Suprapubic skin (tissue), 4 donors: ENCODE measurements at regions not wholly inside any gene's neighbourhood (a gene's known extent, or its start where the extent isn't known, plus 50 kb on each side); places are given as distances from the start of the nearest gene placed in this dataset.
"Not testable (repeated sequence)": the region's sequence is repeated elsewhere in the genome, so short reads cannot be mapped to it uniquely, and the experiment has no call there.

ENCODE experiments used
- DNase-seq, 2 donors: peaks; one replicate each; pipeline ENCODE4 v3.0.0-alpha.2; 2019; ENCODE audit warnings: low spot score in 2 of 2
- H3K27ac ChIP-seq: fragments of 200-600 bp; sonication (generic); one replicate; pipeline ENCODE4 v1.5.1; 2019
- H3K27me3 ChIP-seq: fragments of 200-600 bp; sonication (generic); one replicate; pipeline ENCODE4 v1.5.1; 2019
- H3K36me3 ChIP-seq: fragments of 200-600 bp; sonication (generic); one replicate; pipeline ENCODE4 v1.5.1; 2019
- H3K4me1 ChIP-seq: fragments of 200-600 bp; sonication (generic); one replicate; pipeline ENCODE4 v1.5.1; 2019
- H3K4me3 ChIP-seq: fragments of 200-600 bp; sonication (generic); one replicate; pipeline ENCODE4 v1.5.1; 2019; ENCODE audit warnings: mild to moderate bottlenecking
- H3K9me3 ChIP-seq: fragments of 200-600 bp; sonication (generic); one replicate; pipeline ENCODE4 v1.5.1; 2019
- EP300 ChIP-seq: sonication (generic); formaldehyde crosslinking; IDR thresholded peaks from one replicate; pipeline ENCODE4 v1.6.1; 2017; ENCODE audit warnings: antibody characterized with exemption
- POLR2A ChIP-seq, 2 donors: fragments of 450-650 bp; IDR thresholded peaks; one replicate each; pipeline ENCODE4 v1.6.1; 2017; ENCODE audit warnings: antibody characterized with exemption in 2 of 2, mild to moderate bottlenecking in 2 of 2, moderate library complexity in 2 of 2
- POLR2AphosphoS5 ChIP-seq, 3 donors: sonication (generic); formaldehyde crosslinking; IDR thresholded peaks; one replicate each; pipeline ENCODE4 v1.6.1; 2017; ENCODE audit warnings: antibody characterized with exemption in 3 of 3
- WGBS: methylation state at CpG from one replicate; pipeline ENCODE4 v1.1.5; 2018; 5-methylcytosine and 5-hydroxymethylcytosine counted together
- TF ChIP-seq, protein P1 (sequence below), 2 donors: fragments of 200-600 bp in 1 of 2; fragments of 450-650 bp in 1 of 2; sonication (generic) in 1 of 2; IDR thresholded peaks; one replicate each; pipeline ENCODE4 v1.5.1; 2016 to 2019; ENCODE audit warnings: antibody characterized with exemption in 2 of 2, mild to moderate bottlenecking in 1 of 2, moderate library complexity in 1 of 2

DNA sequence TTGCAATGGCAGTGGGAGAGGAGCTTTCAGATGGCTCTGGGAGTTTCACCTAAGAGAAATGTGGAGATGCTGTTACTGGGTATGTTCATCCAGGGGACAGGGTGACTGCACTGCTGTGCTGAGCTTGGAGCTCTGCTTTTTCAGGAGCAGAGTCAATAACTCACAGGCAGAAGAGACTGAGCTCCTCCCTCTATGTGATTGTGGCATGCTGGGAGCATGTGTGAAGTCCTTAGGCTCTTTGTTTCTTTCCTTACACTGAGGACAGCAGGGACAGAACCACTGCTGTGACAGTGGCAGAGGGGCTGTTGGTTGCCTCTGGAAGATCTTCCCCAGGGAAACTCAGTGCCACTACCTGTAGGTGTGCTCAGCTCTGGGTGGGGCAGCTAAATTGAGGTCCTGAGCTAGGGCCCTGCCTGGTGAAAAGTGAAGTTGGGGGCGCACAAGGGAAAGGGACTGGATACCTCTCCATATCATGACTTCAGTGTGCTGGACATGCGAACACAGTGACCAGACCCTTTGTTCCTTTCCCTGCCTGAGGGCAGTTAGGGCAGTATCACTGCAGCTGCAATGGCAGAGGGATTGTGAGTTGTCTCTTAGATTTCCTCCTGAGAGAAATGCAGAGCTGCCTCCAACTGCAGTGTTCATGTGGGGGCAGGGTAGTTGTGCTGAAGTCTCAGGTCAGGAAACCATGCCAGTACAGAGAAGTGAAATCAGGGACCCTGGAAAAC lies 156.7 kb downstream of the TENT5D start:
- peak in 1 of 2 donors; percentile 40 for DNase-seq
- Histone ChIP-seq H3K4me1 (no peaks in the 10 kb centered on the region), H3K9me3 (no peaks in the 10 kb centered on the region), H3K27me3 (no peaks in the 10 kb centered on the region), H3K36me3 (no peaks in the 10 kb centered on the region), H3K27ac (no peak overlapping the region), H3K4me3 (no peak overlapping the region)
- WGBS: 55% methylated on average over 2 of the region's 2 CpGs
- TF ChIP-seq, protein P1, sequence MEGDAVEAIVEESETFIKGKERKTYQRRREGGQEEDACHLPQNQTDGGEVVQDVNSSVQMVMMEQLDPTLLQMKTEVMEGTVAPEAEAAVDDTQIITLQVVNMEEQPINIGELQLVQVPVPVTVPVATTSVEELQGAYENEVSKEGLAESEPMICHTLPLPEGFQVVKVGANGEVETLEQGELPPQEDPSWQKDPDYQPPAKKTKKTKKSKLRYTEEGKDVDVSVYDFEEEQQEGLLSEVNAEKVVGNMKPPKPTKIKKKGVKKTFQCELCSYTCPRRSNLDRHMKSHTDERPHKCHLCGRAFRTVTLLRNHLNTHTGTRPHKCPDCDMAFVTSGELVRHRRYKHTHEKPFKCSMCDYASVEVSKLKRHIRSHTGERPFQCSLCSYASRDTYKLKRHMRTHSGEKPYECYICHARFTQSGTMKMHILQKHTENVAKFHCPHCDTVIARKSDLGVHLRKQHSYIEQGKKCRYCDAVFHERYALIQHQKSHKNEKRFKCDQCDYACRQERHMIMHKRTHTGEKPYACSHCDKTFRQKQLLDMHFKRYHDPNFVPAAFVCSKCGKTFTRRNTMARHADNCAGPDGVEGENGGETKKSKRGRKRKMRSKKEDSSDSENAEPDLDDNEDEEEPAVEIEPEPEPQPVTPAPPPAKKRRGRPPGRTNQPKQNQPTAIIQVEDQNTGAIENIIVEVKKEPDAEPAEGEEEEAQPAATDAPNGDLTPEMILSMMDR (IDR thresholded peaks at IDR 0.05): no peak
- no peak for TF ChIP-seq EP300
- TF ChIP-seq POLR2A (IDR thresholded peaks at IDR 0.05): no peak
- TF ChIP-seq POLR2AphosphoS5 (IDR thresholded peaks at IDR 0.05): no peak

DNA sequence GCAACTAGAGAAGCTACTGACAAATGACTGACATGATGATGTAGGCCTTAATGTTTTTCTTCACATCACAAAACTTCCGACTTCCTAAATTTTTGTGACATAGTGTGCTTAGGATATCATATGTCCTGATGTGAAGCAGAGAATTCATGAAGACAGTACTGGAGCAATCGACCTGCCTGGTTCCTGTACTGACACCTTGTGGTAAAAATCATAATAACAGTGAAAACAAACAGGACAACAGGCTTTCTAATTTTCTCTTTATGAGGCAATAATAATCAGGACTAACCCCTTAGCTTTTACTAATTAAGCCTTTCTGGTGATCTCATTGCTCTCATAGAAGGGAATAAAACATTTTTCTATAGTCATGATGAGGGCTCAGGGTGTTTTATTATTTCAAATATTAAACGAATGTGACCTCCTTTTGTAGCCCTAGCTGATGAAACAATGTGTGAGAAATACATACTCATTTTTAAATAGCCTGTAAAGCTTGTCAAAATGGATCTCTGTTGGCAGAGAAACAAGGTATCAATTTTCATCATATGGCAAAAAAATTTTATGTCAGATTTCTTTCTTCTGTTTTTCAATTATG lies 158.4 kb downstream of the TENT5D start:
- no peaks in the 10 kb centered on the region for H3K9me3 ChIP-seq
- H3K27ac ChIP-seq: no peak overlapping the region
- H3K36me3 ChIP-seq: no peaks in the 10 kb centered on the region
- no peak overlapping the region for H3K4me3 ChIP-seq
- no peaks in the 10 kb centered on the region for H3K4me1 ChIP-seq
- WGBS: 24% methylated on average over 3 of the region's 3 CpGs
- TF ChIP-seq EP300: no peak
- TF ChIP-seq, protein P1 (IDR thresholded peaks at IDR 0.05): no peak
- TF ChIP-seq POLR2A (IDR thresholded peaks at IDR 0.05): no peak
- TF ChIP-seq POLR2AphosphoS5 (IDR thresholded peaks at IDR 0.05): no peak
- H3K27me3 ChIP-seq: no peaks in the 10 kb centered on the region
- no peak for DNase-seq

DNA sequence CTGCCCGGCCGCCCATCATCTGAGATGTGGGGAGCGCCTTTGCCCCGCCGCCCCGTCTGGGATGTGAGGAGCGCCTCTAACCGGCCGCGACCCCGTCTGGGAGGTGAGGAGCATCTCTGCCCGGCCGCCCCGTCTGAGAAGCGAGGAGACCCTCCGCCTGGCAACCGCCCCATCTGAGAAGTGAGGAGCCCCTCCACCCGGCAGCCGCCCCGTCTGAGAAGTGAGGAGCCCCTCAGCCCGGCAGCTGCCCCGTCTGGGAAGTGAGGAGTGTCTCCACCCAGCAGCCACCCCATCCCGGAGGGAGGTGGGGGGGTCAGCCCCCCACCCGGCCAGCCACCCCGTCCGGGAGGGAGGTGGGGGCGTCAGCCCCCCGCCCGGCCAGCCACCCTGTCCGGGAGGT lies 170.7 kb downstream of the TENT5D start:
- not testable (repeated sequence) for H3K36me3 ChIP-seq, DNase-seq, H3K9me3 ChIP-seq, H3K4me1 ChIP-seq, H3K27me3 ChIP-seq, H3K4me3 ChIP-seq, H3K27ac ChIP-seq
- WGBS: 88% methylated on average over 16 of the region's 30 CpGs

DNA sequence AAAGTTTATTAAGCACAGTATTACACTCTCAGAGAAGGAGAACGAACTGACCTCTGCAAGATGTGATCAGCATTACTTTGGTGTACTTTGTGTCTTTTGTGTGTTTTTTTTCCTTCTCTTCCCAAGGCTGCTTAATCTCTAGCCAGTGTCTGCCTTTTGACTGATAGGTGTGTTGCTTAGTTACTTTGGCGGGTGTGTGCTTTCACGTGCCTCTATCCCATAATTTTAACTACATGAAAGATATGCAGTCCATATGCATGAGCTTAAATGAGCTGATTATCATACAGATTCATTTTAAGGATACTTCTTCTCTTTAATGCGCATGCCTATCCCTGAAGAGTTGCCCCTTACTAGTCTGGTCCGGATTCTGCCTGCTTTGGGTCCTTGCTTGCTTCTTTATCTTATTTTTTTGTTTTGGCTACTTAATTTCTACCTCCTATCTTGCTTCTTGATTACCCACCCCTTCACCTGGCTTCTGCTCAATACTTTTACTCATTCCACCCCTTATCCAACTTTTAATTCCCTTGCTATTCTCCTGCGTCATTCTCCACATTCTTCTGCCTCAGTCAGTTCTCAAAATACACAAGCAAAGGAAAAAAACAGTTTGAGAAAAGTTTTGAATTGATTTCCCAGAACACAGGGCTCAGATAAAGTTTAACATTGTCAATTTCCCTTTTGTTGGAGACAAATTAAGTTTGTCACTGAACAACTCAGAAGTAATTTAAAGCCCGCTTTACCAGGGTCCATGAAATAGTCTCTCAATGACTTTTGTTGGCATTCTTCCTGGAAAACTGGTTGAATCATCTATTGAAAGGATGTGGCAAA lies 182.0 kb downstream of the TENT5D start:
- no peaks in the 10 kb centered on the region for H3K36me3 ChIP-seq
- WGBS: 64% methylated on average over 7 of the region's 7 CpGs
- H3K27me3 ChIP-seq: no peaks in the 10 kb centered on the region
- no peaks in the 10 kb centered on the region for H3K9me3 ChIP-seq
- no peak for DNase-seq
- no peak overlapping the region for H3K27ac ChIP-seq
- TF ChIP-seq, protein P1 (IDR thresholded peaks at IDR 0.05): no peak
- no peak for TF ChIP-seq EP300
- no peaks in the 10 kb centered on the region for H3K4me1 ChIP-seq
- no peak overlapping the region for H3K4me3 ChIP-seq
